GM23338 (cell line): ENCODE measurements at regions not wholly inside any gene's neighbourhood (a gene's known extent, or its start where the extent isn't known, plus 50 kb on each side); places are given as distances from the start of the nearest gene placed in this dataset.

Experiments used
- CTCF ChIP-seq, 2 experiments: fragments of 200-600 bp in 1 of 2; sonication (generic) in 1 of 2; conservative IDR thresholded peaks; 2 replicates each; pipeline versions ENCODE4 v1.5.1 to v1.6.1; 2016 to 2017; ENCODE audit warnings: antibody characterized with exemption in 2 of 2, low read depth in 2 of 2, mild to moderate bottlenecking in 2 of 2, moderate library complexity in 1 of 2
- ETS1 ChIP-seq: IDR thresholded peaks from 2 replicates; pipeline ENCODE4 v1.6.1; 2016; ENCODE audit warnings: antibody characterized with exemption

GRCh38 chr1:214928574-214928973 lies 154.0 kb upstream of the KCNK2 start:
- no peak for TF ChIP-seq CTCF (conservative IDR thresholded peaks at IDR 0.05; ENCODE audit: low read depth in 2 of 2)
- TF ChIP-seq ETS1 = no peak
